ENCODE measurements at regions not wholly inside any gene's neighbourhood (a gene's known extent, or its start where the extent isn't known, plus 50 kb on each side); places are given as distances from the start of the nearest gene placed in this dataset.

- no peak for DNase-seq
Measured at GRCh38 chr15:95095250-95095649, 863.9 kb downstream of the MCTP2 start.

GRCh38 chr15:95096651-95097050, 865.3 kb downstream of the MCTP2 start:
- no peak for DNase-seq

GRCh38 chr15:95097361-95097760, 866.0 kb downstream of the MCTP2 start:
- no peak for DNase-seq

- DNase-seq: no peak
Measured at GRCh38 chr15:95105229-95105628, 873.9 kb downstream of the MCTP2 start.

- DNase-seq: no peak
Measured at GRCh38 chr15:95106801-95107200, 875.4 kb downstream of the MCTP2 start.

- DNase-seq: no peak
Measured at GRCh38 chr15:95108673-95109072, 877.3 kb downstream of the MCTP2 start.

- no peak for DNase-seq
Measured at GRCh38 chr15:95111969-95112368, 880.6 kb downstream of the MCTP2 start.

DNA sequence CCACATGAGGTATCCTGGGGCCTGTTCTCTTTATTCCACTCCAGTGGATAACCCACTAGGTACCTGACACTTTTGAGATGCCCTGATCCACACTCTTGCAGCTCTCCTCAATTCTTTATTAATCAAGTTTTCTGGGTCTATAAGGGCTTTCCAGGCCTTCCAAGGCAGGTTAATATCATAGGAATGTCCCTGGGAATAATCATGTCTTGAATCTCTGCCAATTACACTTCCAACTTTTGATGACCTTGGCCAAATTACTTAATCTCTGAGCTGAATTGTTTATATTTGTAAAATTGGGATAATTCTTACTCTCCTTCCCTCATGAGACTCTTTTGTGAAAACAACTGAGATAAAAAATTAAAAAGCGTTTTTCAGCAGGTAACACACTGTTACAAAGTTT, 881.7 kb downstream of the MCTP2 start:
- no peak for DNase-seq

DNA sequence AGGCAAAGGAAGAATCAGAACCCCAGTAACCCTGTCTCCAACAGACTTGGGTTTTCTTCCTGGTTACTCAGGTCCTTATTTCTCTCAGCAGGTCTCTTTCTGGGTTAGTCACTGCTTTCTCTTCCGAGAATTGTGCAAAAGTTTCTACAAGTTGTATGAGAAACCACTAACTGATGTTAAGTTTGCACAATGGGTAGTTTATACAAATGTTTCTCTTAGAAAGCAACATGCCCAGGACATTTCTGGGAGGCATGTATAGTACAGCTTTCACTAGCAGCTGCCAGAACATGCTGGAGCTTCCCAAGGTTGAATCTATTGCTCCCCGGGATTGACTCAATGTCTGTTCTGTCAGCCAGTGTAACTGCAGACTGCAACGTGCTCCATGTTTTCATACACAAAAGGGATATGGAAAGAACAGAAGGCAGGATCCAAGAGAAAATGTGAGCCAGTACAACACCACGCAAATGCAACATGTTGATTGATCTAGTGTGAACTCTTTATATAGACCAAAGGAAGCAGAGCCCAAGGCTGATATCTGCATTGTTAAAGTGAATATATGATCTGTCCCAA, 887.8 kb downstream of the MCTP2 start:
- DNase-seq: no peak

DNA sequence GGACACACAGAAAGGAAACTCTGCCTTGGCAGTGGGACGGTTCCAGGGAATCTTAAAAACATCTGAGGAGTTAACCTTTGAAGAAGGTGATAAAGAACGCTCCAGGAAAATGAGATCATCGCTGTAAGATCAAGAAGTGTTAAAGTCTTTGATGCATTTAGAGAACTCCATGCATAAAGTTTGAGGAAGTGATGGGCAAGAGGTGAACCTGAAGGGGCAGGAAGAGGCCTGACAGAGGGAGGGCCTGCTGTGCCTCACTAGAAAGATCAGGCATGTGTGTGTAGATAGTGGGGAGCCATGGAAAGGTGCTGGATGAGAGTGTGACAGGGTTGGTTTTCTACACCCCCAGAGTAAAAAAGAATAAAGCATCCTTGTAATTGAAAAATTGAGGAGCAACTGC, 889.2 kb downstream of the MCTP2 start:
- DNase-seq: no peak

GRCh38 chr15:95121191-95121590, 889.8 kb downstream of the MCTP2 start:
- DNase-seq: no peak

GRCh38 chr15:95125803-95126202, 894.4 kb downstream of the MCTP2 start:
- DNase-seq: no peak

- DNase-seq: no peak
Measured at GRCh38 chr15:95127356-95127755, 896.0 kb downstream of the MCTP2 start.

DNA sequence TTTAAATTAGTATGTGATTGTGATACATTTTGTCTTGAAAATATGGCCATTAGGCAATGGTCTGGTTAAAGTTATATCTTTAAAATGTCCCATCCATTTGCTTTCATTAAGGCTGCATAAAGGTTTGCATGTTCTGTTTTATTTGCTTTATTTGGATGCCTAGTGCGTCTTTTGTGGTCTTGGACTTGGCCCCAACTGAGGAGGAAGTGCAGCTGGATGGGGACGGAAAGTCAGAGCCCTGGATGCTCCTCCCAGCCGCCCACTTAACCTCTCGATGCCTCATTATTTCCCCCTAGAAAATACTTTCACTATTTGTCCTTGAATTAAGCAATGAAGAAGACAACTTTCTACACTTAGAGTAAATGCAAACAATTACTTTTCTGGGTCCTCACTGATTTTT, 898.2 kb downstream of the MCTP2 start:
- DNase-seq: no peak

GRCh38 chr15:95131131-95131556, 899.8 kb downstream of the MCTP2 start:
- DNase-seq: no peak

DNA sequence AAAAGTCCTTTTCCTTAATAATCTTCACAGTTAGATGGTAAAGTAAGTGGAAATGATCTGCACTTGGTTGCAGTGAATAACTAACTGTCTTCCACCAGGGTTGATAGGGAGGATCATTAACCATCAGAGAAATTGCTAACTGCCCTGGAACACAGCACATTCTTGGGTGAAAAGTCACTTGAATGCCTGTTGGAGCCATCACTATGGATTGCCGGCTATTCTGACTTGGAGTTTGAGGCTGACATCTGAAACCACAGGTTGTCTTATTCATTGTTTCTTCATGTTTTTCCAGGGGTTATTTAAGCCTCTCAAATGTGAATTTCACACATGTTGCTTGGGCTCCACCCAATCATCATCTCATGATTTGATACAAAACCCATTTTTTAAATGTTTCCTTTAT, 901.4 kb downstream of the MCTP2 start:
- no peak for DNase-seq

- no peak for DNase-seq
Measured at GRCh38 chr15:95134431-95135110, 903.2 kb downstream of the MCTP2 start.

GRCh38 chr15:95138604-95139270, 907.4 kb downstream of the MCTP2 start:
- DNase-seq: no peak

DNA sequence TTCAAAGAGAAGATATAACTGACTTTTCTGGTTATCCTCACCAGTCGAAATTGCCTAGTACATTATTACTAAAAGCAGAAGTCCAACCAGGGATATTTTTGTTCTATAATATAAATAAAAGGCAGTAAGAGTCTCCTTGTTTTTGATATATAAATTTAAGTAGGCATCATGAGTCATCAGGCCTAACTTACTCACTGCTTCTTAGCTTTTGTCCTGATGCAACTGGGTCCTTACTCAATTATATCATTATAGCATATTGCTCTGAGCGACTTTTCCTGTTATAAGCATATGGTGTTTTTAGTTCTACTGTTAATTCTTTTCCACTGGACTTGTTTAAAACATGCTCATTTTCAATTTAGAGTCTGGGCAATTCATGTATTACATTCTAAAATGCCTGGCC, 910.1 kb downstream of the MCTP2 start:
- DNase-seq: no peak

DNA sequence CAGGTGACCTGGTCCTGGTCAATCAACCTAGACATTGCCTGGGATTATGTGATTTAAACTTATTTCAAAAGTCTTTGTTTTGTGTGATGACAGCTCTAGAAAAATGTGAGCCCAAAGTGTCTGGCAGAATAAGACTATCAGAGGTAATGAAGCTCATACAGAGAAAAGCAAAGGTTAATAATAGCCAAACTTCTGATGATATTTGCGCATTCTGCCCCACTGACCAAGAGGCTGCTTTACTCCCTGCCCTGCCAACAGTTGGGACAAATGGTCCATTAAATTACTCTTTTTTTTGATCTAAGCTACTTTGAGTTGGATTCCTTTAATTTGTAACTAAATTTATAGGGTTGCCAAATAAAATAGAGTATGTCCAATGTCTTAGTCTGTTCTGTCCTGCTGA, 911.2 kb downstream of the MCTP2 start:
- DNase-seq: no peak

DNA sequence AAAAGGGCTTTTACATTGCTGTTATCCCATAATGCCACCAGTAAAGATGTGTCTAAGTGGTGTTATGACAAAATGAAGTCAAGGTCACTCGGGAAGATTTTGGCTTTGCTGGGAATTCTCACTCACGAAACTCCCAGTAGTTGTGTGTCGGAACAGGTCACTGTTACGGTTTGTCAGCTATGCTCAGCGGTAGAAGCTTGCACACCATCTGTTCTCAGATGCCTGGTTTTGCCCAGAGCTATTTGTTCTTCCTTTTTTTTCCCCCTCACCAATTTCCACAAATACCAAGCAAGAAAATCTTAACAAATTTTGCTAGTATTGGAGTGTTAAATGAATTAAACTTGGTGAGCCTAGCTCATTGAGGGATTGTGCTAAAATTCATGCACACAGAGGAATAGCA, 915.1 kb downstream of the MCTP2 start:
- no peak for DNase-seq

- no peak for DNase-seq
Measured at GRCh38 chr15:95148183-95148582, 916.8 kb downstream of the MCTP2 start.

DNA sequence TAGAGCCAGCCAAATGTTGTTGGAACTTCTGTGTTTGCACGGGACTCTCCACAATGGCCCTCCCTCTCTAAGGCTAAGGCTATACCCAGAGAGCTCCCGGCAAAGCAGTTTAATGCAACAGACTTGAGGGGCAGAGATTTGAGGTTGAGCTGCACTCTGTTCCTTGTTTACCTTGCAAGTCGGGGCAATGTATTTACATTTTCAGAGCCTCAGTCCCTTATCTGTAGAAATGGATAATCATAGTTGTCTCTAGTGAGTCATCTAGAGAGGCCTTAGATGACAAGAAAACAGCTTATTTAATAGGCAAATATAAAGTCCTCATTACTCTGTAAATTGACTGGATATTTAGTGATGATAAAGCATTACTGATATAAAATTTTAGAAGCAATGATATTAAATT, 917.7 kb downstream of the MCTP2 start:
- DNase-seq: no peak

- no peak for DNase-seq
Measured at GRCh38 chr15:95149771-95150170, 918.4 kb downstream of the MCTP2 start.

DNA sequence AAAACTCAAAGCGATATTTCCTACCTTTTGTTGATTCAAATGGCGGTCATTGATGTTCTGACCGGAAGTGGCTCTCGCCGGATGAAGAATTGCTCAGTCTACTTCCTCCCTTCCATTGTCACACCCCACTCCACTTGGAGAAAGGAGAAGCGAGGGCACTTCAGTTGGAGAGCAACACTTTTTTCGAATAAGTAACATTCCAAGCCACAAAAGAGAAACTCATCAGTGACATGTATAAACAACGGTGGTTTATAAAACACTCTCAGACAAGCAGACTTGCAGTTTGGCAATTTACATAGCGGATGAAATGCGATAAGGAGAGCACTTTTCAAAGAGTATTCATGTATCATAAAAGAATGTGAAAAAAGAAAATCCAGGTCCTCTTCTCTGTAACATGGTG, 919.1 kb downstream of the MCTP2 start:
- no peak for DNase-seq
